Spinal cord (tissue), 9 donors: ENCODE measurements at regions not wholly inside any gene's neighbourhood (a gene's known extent, or its start where the extent isn't known, plus 50 kb on each side); places are given as distances from the start of the nearest gene placed in this dataset.

ENCODE experiments used
- DNase-seq, 6 donors: peaks; one replicate each; pipeline versions ENCODE4 v3.0.0 to v3.0.0-alpha.2; 2013 to 2015; ENCODE audit warnings: low spot score in 6 of 6, low read depth in 4 of 6
- H3K27ac ChIP-seq: one replicate; pipeline ENCODE4 v1.5.1; 2013; ENCODE audit warnings: low read depth, low read length, control low read depth
- H3K27me3 ChIP-seq: one replicate; pipeline ENCODE4 v1.6.1; 2013; ENCODE audit warnings: low read length; ENCODE audit not compliant: control insufficient read depth, insufficient read depth
- H3K36me3 ChIP-seq: one replicate; pipeline ENCODE4 v1.6.1; 2013; ENCODE audit warnings: low read length; ENCODE audit not compliant: control insufficient read depth, insufficient read depth
- H3K4me1 ChIP-seq: one replicate; pipeline ENCODE4 v1.6.1; 2013; ENCODE audit warnings: low read length; ENCODE audit not compliant: control insufficient read depth, insufficient read depth
- H3K4me3 ChIP-seq: one replicate; pipeline ENCODE4 v1.5.1; 2013; ENCODE audit warnings: low read depth, low read length, control low read depth
- H3K9me3 ChIP-seq: one replicate; pipeline ENCODE4 v1.6.1; 2013; ENCODE audit warnings: low read length; ENCODE audit not compliant: control insufficient read depth, insufficient read depth
- WGBS: methylation state at CpG from one replicate; pipeline ENCODE4 v1.1.5; 2013; ENCODE audit warnings: missing lambda C conversion rate; ENCODE audit not compliant: insufficient coverage; 5-methylcytosine and 5-hydroxymethylcytosine counted together
- donor health status: healthy.

DNA sequence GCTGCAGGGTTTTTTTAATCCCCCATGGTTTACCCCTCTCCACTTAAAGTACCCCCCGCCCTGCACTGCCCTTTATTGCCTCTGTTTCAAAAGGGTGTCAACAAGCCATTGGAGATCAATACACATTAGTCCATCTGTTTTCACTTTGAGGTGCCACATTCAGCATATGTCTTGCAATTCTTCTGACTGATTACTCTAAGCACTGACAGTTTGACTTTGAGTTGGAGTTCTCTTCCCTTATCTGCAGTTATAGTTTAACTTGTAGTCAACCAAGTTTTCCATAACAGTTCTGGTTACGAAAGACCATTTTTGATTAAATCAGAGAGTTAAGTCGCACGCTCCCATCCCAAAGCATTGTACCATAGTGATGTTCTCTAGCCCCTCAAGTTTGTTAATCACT lies 260.8 kb upstream of the TBX3 start:
- DNase-seq = no peak
- H3K4me3 ChIP-seq = no peak overlapping the region
- H3K36me3 ChIP-seq = no peaks in the 10 kb centered on the region
- no peak overlapping the region for H3K27ac ChIP-seq
- no peaks in the 10 kb centered on the region for H3K27me3 ChIP-seq
- no peaks in the 10 kb centered on the region for H3K9me3 ChIP-seq
- WGBS = 78% methylated on average over 4 of the region's 4 CpGs
- H3K4me1 ChIP-seq = peaks cover 3% of the 10 kb centered on the region

- H3K4me3 ChIP-seq = no peak overlapping the region
- H3K36me3 ChIP-seq = no peaks in the 10 kb centered on the region
- no peak for DNase-seq
- no CpG with 5 or more reads among the region's 1 CpG for WGBS
- no peaks in the 10 kb centered on the region for H3K9me3 ChIP-seq
- H3K4me1 ChIP-seq = peaks cover 4% of the 10 kb centered on the region
- no peaks in the 10 kb centered on the region for H3K27me3 ChIP-seq
- no peak overlapping the region for H3K27ac ChIP-seq
These were observed 259.6 kb upstream of the TBX3 start for GRCh38 chr12:114943601-114944000.

DNA sequence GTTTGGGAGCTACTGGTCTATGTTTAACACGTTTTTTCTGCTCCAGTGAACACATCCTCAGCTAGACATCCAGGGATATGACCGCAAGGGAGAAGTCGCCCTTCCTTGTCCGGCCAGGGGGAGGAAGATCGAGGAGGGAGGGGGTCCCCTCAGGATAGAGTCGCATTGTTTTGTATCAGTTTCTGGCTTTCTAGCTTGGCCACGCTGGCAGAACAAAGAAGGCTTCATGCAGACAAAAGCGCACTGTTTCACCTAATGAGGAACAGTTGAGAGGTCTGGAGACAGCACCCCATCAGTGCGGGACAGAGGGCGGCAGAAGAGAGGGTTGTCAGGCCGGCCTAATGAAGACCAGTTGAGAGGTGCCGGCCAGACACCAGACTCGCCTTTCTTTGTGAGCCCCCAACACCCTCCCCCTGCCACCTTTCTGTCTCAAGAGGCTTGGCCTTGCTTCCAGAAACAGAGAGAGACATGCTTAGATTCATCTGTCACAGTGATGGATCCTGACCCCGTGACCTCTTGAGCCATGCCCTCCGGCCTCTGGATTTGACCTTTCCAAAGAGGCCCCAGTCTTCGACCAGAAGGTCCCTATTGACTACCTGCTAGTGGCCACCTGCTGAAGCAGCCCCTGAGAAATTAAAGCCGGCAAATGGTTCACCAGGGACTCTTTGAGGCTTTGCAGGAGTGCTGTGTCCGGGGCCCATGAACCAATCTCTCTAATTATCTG lies 254.7 kb upstream of the TBX3 start:
- no peak overlapping the region for H3K27ac ChIP-seq
- no peaks in the 10 kb centered on the region for H3K36me3 ChIP-seq
- H3K27me3 ChIP-seq = no peaks in the 10 kb centered on the region
- no peaks in the 10 kb centered on the region for H3K9me3 ChIP-seq
- H3K4me3 ChIP-seq = no peak overlapping the region
- DNase-seq = peak in 1 of 6 donors; percentile 24
- 62% methylated on average over 17 of the region's 18 CpGs for WGBS
- peaks cover 7% of the 10 kb centered on the region for H3K4me1 ChIP-seq

GRCh38 chr12:114936148-114937079 lies 252.4 kb upstream of the TBX3 start:
- no peak for DNase-seq
- 97% methylated on average over 4 of the region's 11 CpGs for WGBS
- no peak overlapping the region for H3K27ac ChIP-seq

DNA sequence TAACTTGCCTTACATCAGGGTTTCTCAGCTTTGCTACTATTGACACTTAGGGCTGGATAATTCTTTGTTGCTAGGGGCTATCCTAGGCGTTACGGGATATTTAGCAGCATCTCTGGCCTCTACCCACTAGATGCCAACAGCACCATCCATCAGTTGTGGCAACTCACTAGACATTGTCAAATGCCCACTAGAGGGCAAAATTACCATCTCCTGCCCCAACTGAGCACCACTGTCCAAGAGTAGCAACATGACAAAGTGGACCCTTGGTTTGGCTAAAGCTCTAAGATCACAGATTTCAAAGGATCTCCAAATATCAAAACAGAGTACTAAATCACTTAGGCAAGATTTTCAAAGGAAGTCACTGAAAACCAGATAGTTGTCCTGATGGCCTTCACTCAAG lies 251.7 kb upstream of the TBX3 start:
- H3K9me3 ChIP-seq = peaks cover 2% of the 10 kb centered on the region
- no peak overlapping the region for H3K4me3 ChIP-seq
- no peaks in the 10 kb centered on the region for H3K36me3 ChIP-seq
- no CpG with 5 or more reads among the region's 2 CpGs for WGBS
- H3K27me3 ChIP-seq = no peaks in the 10 kb centered on the region
- peaks cover 7% of the 10 kb centered on the region for H3K4me1 ChIP-seq
- no peak for DNase-seq
- H3K27ac ChIP-seq = no peak overlapping the region

More at GRCh38 chr12:114936148-114937079, 252.4 kb upstream of the TBX3 start:
- no peaks in the 10 kb centered on the region for H3K36me3 ChIP-seq
- H3K9me3 ChIP-seq = no peaks in the 10 kb centered on the region
- H3K4me3 ChIP-seq = no peak overlapping the region
- H3K27me3 ChIP-seq = no peaks in the 10 kb centered on the region
- peaks cover 7% of the 10 kb centered on the region for H3K4me1 ChIP-seq

DNA sequence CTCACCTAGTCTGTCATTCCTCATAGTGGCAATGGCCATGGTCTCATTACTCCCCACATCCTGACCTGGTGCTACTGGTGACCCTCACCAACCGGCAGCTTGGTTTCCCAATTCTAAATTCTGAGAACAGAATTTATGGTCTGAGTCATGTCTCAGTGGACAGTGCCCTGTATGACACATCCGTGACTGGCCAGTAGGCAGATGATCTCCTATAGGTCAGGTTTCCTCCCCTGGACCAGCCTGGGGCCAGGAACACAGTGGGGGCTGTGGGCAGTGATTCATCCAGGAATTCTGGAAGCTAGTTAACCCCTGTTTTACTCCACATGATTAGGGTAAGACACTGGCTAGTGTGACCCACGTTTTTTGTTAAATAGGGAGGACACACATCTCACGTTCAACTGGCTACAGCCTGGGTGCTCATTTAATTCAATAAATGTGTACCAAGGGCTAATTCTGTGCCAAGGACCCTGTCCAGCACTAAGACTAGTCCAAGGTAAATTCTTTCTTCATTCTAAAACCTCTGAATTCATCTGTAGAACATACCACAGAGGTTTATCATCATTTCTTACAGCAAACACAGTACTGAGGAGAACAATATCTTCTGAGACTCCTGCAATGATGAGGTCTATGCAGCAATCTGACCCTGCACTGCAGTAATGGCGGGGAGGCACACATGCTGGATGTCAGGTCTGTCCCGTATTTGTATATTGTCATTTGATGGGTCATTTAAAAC lies 249.6 kb upstream of the TBX3 start:
- H3K9me3 ChIP-seq = peaks cover 2% of the 10 kb centered on the region
- no peak overlapping the region for H3K27ac ChIP-seq
- H3K4me1 ChIP-seq = peaks cover 3% of the 10 kb centered on the region
- H3K4me3 ChIP-seq = no peak overlapping the region
- no peaks in the 10 kb centered on the region for H3K27me3 ChIP-seq
- no peaks in the 10 kb centered on the region for H3K36me3 ChIP-seq
- 75% methylated on average over 4 of the region's 6 CpGs for WGBS
- no peak for DNase-seq

- Histone ChIP-seq H3K27me3 (no peaks in the 10 kb centered on the region), H3K4me3 (no peak overlapping the region), H3K36me3 (no peaks in the 10 kb centered on the region), H3K4me1 (no peaks in the 10 kb centered on the region), H3K9me3 (peaks cover 2% of the 10 kb centered on the region), H3K27ac (no peak overlapping the region)
- no CpG with 5 or more reads among the region's 3 CpGs for WGBS
- DNase-seq = no peak
These were observed 248.8 kb upstream of the TBX3 start for GRCh38 chr12:114932806-114933205.

- H3K27ac ChIP-seq = no peak overlapping the region
- no peaks in the 10 kb centered on the region for H3K36me3 ChIP-seq
- no peak overlapping the region for H3K4me3 ChIP-seq
- no peaks in the 10 kb centered on the region for H3K27me3 ChIP-seq
- H3K4me1 ChIP-seq = no peaks in the 10 kb centered on the region
- peaks cover 2% of the 10 kb centered on the region for H3K9me3 ChIP-seq
- WGBS = no CpG with 5 or more reads among the region's 2 CpGs
- DNase-seq = no peak
These were observed 247.1 kb upstream of the TBX3 start for GRCh38 chr12:114931025-114931424.

- no peak for DNase-seq
- Histone ChIP-seq H3K4me3 (no peak overlapping the region), H3K27me3 (no peaks in the 10 kb centered on the region), H3K36me3 (no peaks in the 10 kb centered on the region), H3K4me1 (no peaks in the 10 kb centered on the region), H3K27ac (no peak overlapping the region), H3K9me3 (peaks cover 2% of the 10 kb centered on the region)
- WGBS = 74% methylated on average over 4 of the region's 6 CpGs
These were observed 242.4 kb upstream of the TBX3 start for GRCh38 chr12:114926341-114926740.
